HFFc6 (cell line): ENCODE measurements at regions not wholly inside any gene's neighbourhood (a gene's known extent, or its start where the extent isn't known, plus 50 kb on each side); places are given as distances from the start of the nearest gene placed in this dataset.

Source experiments
- DNase-seq: peaks from one replicate; pipeline ENCODE4 v3.0.0-alpha.2; 2018
- H3K27ac Mint-ChIP-seq: 2 replicates; pipeline ENCODE4 v1.8.0; 2020; ENCODE audit warnings: mild to moderate bottlenecking, mixed read lengths
- H3K27me3 Mint-ChIP-seq: 2 replicates; pipeline ENCODE4 v1.8.0; 2021; ENCODE audit warnings: mild to moderate bottlenecking, moderate library complexity, mixed read lengths; ENCODE audit not compliant: insufficient read depth
- H3K36me3 Mint-ChIP-seq: 2 replicates; pipeline ENCODE4 v1.8.0; 2021; ENCODE audit warnings: low read depth, mixed read lengths
- H3K4me1 Mint-ChIP-seq: 2 replicates; pipeline ENCODE4 v1.8.0; 2020; ENCODE audit warnings: low read depth, mixed read lengths
- H3K4me3 Mint-ChIP-seq: 2 replicates; pipeline ENCODE4 v1.8.0; 2020; ENCODE audit warnings: mild to moderate bottlenecking, moderate library complexity, mixed read lengths
- H3K9me3 Mint-ChIP-seq: 2 replicates; pipeline ENCODE4 v1.8.0; 2020; ENCODE audit warnings: mild to moderate bottlenecking, mixed read lengths
- CTCF ChIP-seq: fragments of 200-600 bp; sonication (generic); IDR thresholded peaks from 2 replicates; pipeline ENCODE4 v1.5.0; 2021; ENCODE audit warnings: antibody characterized with exemption, mild to moderate bottlenecking

- Mint-ChIP-seq H3K27ac (no peak overlapping the region), H3K4me1 (no peaks in the 10 kb centered on the region), H3K36me3 (no peaks in the 10 kb centered on the region), H3K4me3 (no peak overlapping the region), H3K27me3 (peaks cover 13% of the 10 kb centered on the region), H3K9me3 (no peaks in the 10 kb centered on the region)
- TF ChIP-seq CTCF, result no peak
- no peak for DNase-seq
Observed at GRCh38 chr5:81881595-81881994, 90.2 kb upstream of the ATG10 start.

- no peaks in the 10 kb centered on the region for H3K9me3 Mint-ChIP-seq
- peaks cover 17% of the 10 kb centered on the region for H3K27me3 Mint-ChIP-seq
- no peaks in the 10 kb centered on the region for H3K4me1 Mint-ChIP-seq
- no peak overlapping the region for H3K4me3 Mint-ChIP-seq
- H3K27ac Mint-ChIP-seq, result no peak overlapping the region
- H3K36me3 Mint-ChIP-seq, result no peaks in the 10 kb centered on the region
- DNase-seq, result no peak
- TF ChIP-seq CTCF, result no peak
Observed at GRCh38 chr5:81879936-81880335, 91.9 kb upstream of the ATG10 start.

GRCh38 chr5:81878333-81878732 is 93.5 kb upstream of the ATG10 start:
- H3K27me3 Mint-ChIP-seq, result peaks cover 14% of the 10 kb centered on the region
- TF ChIP-seq CTCF, result no peak

GRCh38 chr5:81866994-81867393 is 104.8 kb upstream of the ATG10 start:
- Mint-ChIP-seq H3K9me3 (no peaks in the 10 kb centered on the region), H3K27ac (no peak overlapping the region), H3K27me3 (peaks cover 3% of the 10 kb centered on the region; the same call in 1 of the 2 replicates), H3K4me1 (no peaks in the 10 kb centered on the region), H3K36me3 (no peaks in the 10 kb centered on the region), H3K4me3 (no peak overlapping the region)
- no peak for TF ChIP-seq CTCF
- no peak for DNase-seq

More at GRCh38 chr5:81878333-81878732, 93.5 kb upstream of the ATG10 start:
- no peaks in the 10 kb centered on the region for H3K4me1 Mint-ChIP-seq
- DNase-seq, result no peak
- H3K36me3 Mint-ChIP-seq, result no peaks in the 10 kb centered on the region
- H3K27ac Mint-ChIP-seq, result no peak overlapping the region
- no peaks in the 10 kb centered on the region for H3K9me3 Mint-ChIP-seq
- no peak overlapping the region for H3K4me3 Mint-ChIP-seq

- no peak for DNase-seq
- peaks cover 3% of the 10 kb centered on the region; the same call in 1 of the 2 replicates for H3K27me3 Mint-ChIP-seq
- no peak overlapping the region for H3K4me3 Mint-ChIP-seq
- H3K36me3 Mint-ChIP-seq, result no peaks in the 10 kb centered on the region
- no peaks in the 10 kb centered on the region for H3K9me3 Mint-ChIP-seq
- peaks cover 6% of the 10 kb centered on the region; the same call in 1 of the 2 replicates for H3K4me1 Mint-ChIP-seq
- H3K27ac Mint-ChIP-seq, result no peak overlapping the region
- TF ChIP-seq CTCF, result no peak
Observed at GRCh38 chr5:81860778-81861177, 109.9 kb upstream of the SSBP2 start.

GRCh38 chr5:81859624-81860023 is 108.7 kb upstream of the SSBP2 start:
- no peaks in the 10 kb centered on the region for H3K9me3 Mint-ChIP-seq
- H3K4me1 Mint-ChIP-seq, result peaks cover 17% of the 10 kb centered on the region
- no peak for TF ChIP-seq CTCF
- no peak overlapping the region for H3K4me3 Mint-ChIP-seq
- no peaks in the 10 kb centered on the region for H3K36me3 Mint-ChIP-seq
- H3K27ac Mint-ChIP-seq, result no peak overlapping the region
- peaks cover 3% of the 10 kb centered on the region; the same call in 1 of the 2 replicates for H3K27me3 Mint-ChIP-seq
- DNase-seq, result no peak
